ENCODE measurements at regions not wholly inside any gene's neighbourhood (a gene's known extent, or its start where the extent isn't known, plus 50 kb on each side); places are given as distances from the start of the nearest gene placed in this dataset.

DNA sequence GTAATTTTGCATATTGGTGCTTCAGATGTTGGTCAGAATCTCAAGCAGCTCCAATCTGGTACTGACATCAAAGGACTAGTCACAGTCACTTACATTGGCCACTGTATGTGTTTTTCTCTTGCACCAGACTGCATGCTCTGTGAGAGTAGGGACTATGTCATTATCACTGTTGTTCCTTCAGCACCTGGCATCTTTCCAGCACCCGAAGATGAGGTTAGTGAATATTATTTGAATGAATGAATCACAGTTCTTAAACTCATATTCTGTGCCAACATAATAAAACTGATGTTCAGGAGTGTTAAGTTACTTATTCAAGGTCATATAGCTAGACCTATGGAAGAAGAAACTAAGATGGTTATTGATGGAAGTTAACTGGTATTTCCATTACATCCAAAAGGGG is 204.5 kb upstream of the TBX3 start:
- H2AFZ ChIP-seq (ENCODE audit: low read length), result no peak overlapping the region
- CTCF ChIA-PET (ENCODE audit: partially characterized antibody), result no interaction called here
- H3K56ac ChIP-seq (replicated peaks; ENCODE audit: insufficient read length, low read depth, low read length), result no peak overlapping the region
- H3K18ac ChIP-seq (ENCODE audit: extremely low read depth, low read length), result no peak overlapping the region
- H4K8ac ChIP-seq (ENCODE audit: extremely low read depth, insufficient read depth, low read length), result no peak overlapping the region
- H2BK5ac ChIP-seq (ENCODE audit: low read depth, low read length), result no peak overlapping the region
- no peak overlapping the region for H3K23ac ChIP-seq (ENCODE audit: insufficient read length)
- H2BK20ac ChIP-seq (ENCODE audit: low read length), result no peak overlapping the region
- no peaks in the 10 kb centered on the region for H4K20me1 ChIP-seq (replicated peaks in 1 of 2; ENCODE audit: control insufficient read depth in 1 of 2, insufficient read depth in 2 of 2, low read length in 2 of 2)
- POLR2A ChIA-PET (ENCODE audit: partially characterized antibody), result no interaction called here
- no peaks in the 10 kb centered on the region for H3K36me3 ChIP-seq (ENCODE audit: control insufficient read depth in 2 of 4, insufficient read depth in 4 of 4, low read length in 3 of 4)
- no peak overlapping the region for H3K4me3 ChIP-seq (ENCODE audit: extremely low read depth in 1 of 4, insufficient read depth in 2 of 4, low read depth in 3 of 4, low read length in 4 of 4)
- H3K4me1 ChIP-seq (replicated peaks in 1 of 4; ENCODE audit: control insufficient read depth in 3 of 4, insufficient read depth in 4 of 4, low read length in 3 of 4), result peaks cover 0 to 3% (median 0%) of the 10 kb centered on the region in 4 experiments; a peak in 1 of 7 replicates
- no peak overlapping the region for H2BK15ac ChIP-seq (ENCODE audit: low read length)
- peaks cover 1% of the 10 kb centered on the region; the same call in 1 of the 2 replicates for H3K23me2 ChIP-seq (ENCODE audit: low read depth, low read length)
- H3K27me3 ChIP-seq (replicated peaks in 1 of 4; ENCODE audit: control insufficient read depth in 3 of 4, extremely low read depth in 1 of 4, insufficient read depth in 3 of 4, low read length in 3 of 4), result no peaks in the 10 kb centered on the region
- no peak overlapping the region for H3K14ac ChIP-seq (ENCODE audit: insufficient read length)
- no peak overlapping the region for H3K4me2 ChIP-seq (ENCODE audit: insufficient read depth in 1 of 2, low read depth in 2 of 2, low read length in 2 of 2)
- H2BK12ac ChIP-seq (ENCODE audit: low read depth, low read length), result no peak overlapping the region
- FAIRE-seq (no peak), DNase-seq (ENCODE audit: low read depth in 1 of 2, low spot score in 2 of 2) (no peak)
- WGBS, 2 experiments (ENCODE audit: extremely low coverage in 1 of 2, insufficient coverage in 1 of 2, insufficient read length in 1 of 2, insufficient replicate concordance in 2 of 2, low coverage in 1 of 2, low lambda C conversion rate in 2 of 2, missing lambda C conversion rate in 1 of 2), result 80% methylated on average over 1 of the region's 1 CpG; no CpG with 5 or more reads in 1 of the 2 experiments
- H3K79me1 ChIP-seq (ENCODE audit: low read depth, low read length), result no peaks in the 10 kb centered on the region
- no peak overlapping the region for H4K5ac ChIP-seq (ENCODE audit: insufficient read length, low read depth, low read length)
- no peak overlapping the region for H3K4ac ChIP-seq (replicated peaks; ENCODE audit: insufficient read length, low read depth, low read length)
- no peak overlapping the region for H4K91ac ChIP-seq (replicated peaks; ENCODE audit: insufficient read length, low read length)
- no peaks in the 10 kb centered on the region for H3K9me3 ChIP-seq (ENCODE audit: insufficient read depth in 2 of 2, low read depth in 1 of 2, low read length in 1 of 2)
- no peak overlapping the region for H3K9ac ChIP-seq (replicated peaks in 1 of 4; ENCODE audit: extremely low read depth in 1 of 4, low read depth in 3 of 4, low read length in 3 of 4)
- H2BK120ac ChIP-seq (replicated peaks; ENCODE audit: low read depth, low read length), result no peak overlapping the region
- no peak overlapping the region for H3K27ac ChIP-seq (ENCODE audit: low read depth, low read length)
- no peaks in the 10 kb centered on the region for H3K79me2 ChIP-seq (ENCODE audit: control insufficient read depth in 1 of 2, insufficient read depth in 2 of 2, low read length in 2 of 2)
- H2AK5ac ChIP-seq (ENCODE audit: low read depth, low read length), result no peak overlapping the region
- TF ChIP-seq JUND (IDR thresholded peaks at IDR 0.05; ENCODE audit: low read length), result no peak
- TF ChIP-seq, protein P1, sequence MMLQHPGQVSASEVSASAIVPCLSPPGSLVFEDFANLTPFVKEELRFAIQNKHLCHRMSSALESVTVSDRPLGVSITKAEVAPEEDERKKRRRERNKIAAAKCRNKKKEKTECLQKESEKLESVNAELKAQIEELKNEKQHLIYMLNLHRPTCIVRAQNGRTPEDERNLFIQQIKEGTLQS (IDR thresholded peaks at IDR 0.05; ENCODE audit: insufficient read depth, low read depth, low read length), result no peak
- no peak for TF ChIP-seq KDM1A (IDR thresholded peaks at IDR 0.05; ENCODE audit: borderline replicate concordance, low read length)
- TF ChIP-seq RXRA (IDR thresholded peaks at IDR 0.05; ENCODE audit: insufficient read depth, low read depth, low read length), result no peak

Measured in H1 (cell line).